BJ (cell line): ENCODE measurements at regions not wholly inside any gene's neighbourhood (a gene's known extent, or its start where the extent isn't known, plus 50 kb on each side); places are given as distances from the start of the nearest gene placed in this dataset.

Source experiments
- CTCF ChIA-PET: fragments of 350-600 bp; formaldehyde crosslinking; extraction: SDS; loops from one replicate; lab custom pipeline; 2021; ENCODE audit warnings: antibody characterized with exemption, inconsistent platforms; lab: Yijun Ruan, JAX
- POLR2A ChIA-PET: fragments of 300-600 bp; sonication (Branson Sonifier 250); formaldehyde crosslinking; extraction: SDS; loops from one replicate; lab custom pipeline; 2021; ENCODE audit warnings: antibody characterized with exemption; lab: Charles Lee
- DNase-seq: peaks from one replicate; pipeline ENCODE4 v3.0.0-alpha.2; 2011; ENCODE audit warnings: low read depth
- H3K27me3 ChIP-seq: 2 replicates; pipeline ENCODE4 v1.6.0; 2011; ENCODE audit warnings: low read length; ENCODE audit not compliant: control insufficient read depth, insufficient read depth
- H3K36me3 ChIP-seq: 2 replicates; pipeline ENCODE4 v1.5.1; 2011; ENCODE audit warnings: low read length; ENCODE audit not compliant: control insufficient read depth, insufficient read depth
- H3K4me3 ChIP-seq: 2 replicates; pipeline ENCODE4 v1.5.1; 2011; ENCODE audit warnings: low read depth, mild to moderate bottlenecking, control low read depth, low read length
- CTCF ChIP-seq: IDR thresholded peaks from 2 replicates; pipeline ENCODE4 v1.5.1; 2011; ENCODE audit warnings: low read depth, mild to moderate bottlenecking, control low read depth, inconsistent platforms, low read length, moderate library complexity; ENCODE audit not compliant: insufficient read depth

GRCh38 chr11:69227271-69227670, 66.7 kb upstream of the MYEOV start:
- CTCF ChIA-PET, result interaction anchor here (1.5 kb wide), 1 partner anchor 18 kb away, joined by 3 read pairs; no protein-coding TSS in a partner anchor
- H3K4me3 ChIP-seq, result no peak overlapping the region
- H3K36me3 ChIP-seq, result no peaks in the 10 kb centered on the region
- POLR2A ChIA-PET, result no interaction called here
- no peak for TF ChIP-seq CTCF
- H3K27me3 ChIP-seq, result peaks cover 8% of the 10 kb centered on the region
- DNase-seq, result no peak

- TF ChIP-seq CTCF, result no peak
- ChIA-PET POLR2A (no interaction called here), CTCF (interaction anchor here (1.4 to 1.6 kb wide), 2 partner anchors 11 to 13 kb away, joined by 3 to 7 read pairs; no protein-coding TSS in a partner anchor)
- H3K27me3 ChIP-seq, result peaks cover 8% of the 10 kb centered on the region
- no peak for DNase-seq
- no peaks in the 10 kb centered on the region for H3K36me3 ChIP-seq
- H3K4me3 ChIP-seq, result no peak overlapping the region
Observed at GRCh38 chr11:69229511-69229910, 64.4 kb upstream of the MYEOV start.

DNA sequence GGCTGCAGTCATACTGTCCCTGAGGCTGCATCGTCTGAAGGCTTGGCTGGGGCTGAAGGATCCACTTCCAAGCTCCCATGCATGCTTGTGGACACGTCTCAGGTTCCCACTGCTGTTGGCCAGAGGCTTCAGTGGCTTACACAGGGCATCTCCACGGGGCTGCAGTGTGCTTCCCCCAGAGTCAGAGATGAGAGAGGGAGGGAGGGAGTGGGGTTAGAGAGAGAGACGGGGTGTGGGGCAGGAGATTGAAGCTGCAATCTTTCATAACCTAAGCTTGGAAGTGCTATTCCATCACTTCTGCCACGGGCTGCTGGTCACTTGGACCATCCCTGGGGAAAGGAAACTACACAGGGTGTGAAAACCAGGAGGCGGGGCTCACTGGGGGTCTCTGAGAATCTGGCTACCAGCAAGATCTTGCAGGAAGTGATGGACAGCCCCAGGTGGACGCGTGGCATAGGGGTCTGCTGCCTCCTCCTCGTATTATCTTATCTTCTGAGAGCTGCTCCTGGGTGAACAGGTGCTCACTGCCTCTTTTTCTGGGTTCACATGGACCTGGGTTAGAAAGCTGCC, 63.0 kb upstream of the MYEOV start:
- H3K4me3 ChIP-seq, result no peak overlapping the region
- no peaks in the 10 kb centered on the region for H3K36me3 ChIP-seq
- ChIA-PET POLR2A (no interaction called here), CTCF (interaction anchor here (0.8 to 1.6 kb wide), 3 partner anchors 11 to 101 kb away, joined by 3 read pairs; no protein-coding TSS in a partner anchor)
- no peak for TF ChIP-seq CTCF
- DNase-seq, result no peak
- H3K27me3 ChIP-seq, result peaks cover 8% of the 10 kb centered on the region

DNA sequence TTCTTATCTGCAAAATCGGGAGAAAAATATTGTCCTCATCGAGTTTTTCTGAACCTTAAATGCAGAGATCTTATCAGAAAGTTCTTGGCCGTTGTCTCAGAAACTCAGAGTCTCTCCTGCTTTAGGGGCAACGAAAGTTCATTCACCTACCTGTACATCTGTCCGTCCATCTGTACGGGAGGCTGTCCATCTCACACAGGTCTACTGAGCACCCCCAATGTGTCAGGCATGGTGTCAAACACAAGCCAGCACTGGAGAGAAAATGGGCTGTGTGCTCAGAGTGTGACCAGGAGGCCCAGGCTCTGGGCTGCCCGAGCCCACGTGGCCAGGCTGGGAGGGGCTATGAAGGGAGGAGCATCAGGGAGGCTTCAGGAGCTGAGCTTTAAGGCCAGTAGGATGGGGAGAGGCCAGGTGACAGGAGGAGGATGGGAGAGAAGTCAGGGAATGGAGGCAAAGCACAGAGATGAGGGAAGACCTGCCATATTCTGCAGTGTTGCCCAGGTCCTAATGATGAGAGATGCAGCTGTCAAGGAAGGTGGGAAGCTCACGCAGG, 62.4 kb upstream of the MYEOV start:
- Histone ChIP-seq H3K4me3 (no peak overlapping the region), H3K36me3 (no peaks in the 10 kb centered on the region), H3K27me3 (peaks cover 8% of the 10 kb centered on the region)
- TF ChIP-seq CTCF, result no peak
- POLR2A ChIA-PET, result no interaction called here
- CTCF ChIA-PET, result interaction anchor here (0.8 kb wide), 2 partner anchors 14 to 102 kb away, joined by 3 read pairs; no protein-coding TSS in a partner anchor
- DNase-seq, result no peak

- Histone ChIP-seq H3K36me3 (no peaks in the 10 kb centered on the region), H3K27me3 (peaks cover 9% of the 10 kb centered on the region), H3K4me3 (no peak overlapping the region)
- ChIA-PET POLR2A (no interaction called here), CTCF (no interaction called here)
- TF ChIP-seq CTCF, result no peak
- DNase-seq, result no peak
Observed at GRCh38 chr11:69232821-69233743, 60.9 kb upstream of the MYEOV start.
